ENCODE measurements at regions not wholly inside any gene's neighbourhood (a gene's known extent, or its start where the extent isn't known, plus 50 kb on each side); places are given as distances from the start of the nearest gene placed in this dataset.

GRCh38 chr2:120566331-120567035, 169.2 kb upstream of the GLI2 start:
- Histone ChIP-seq H2AFZ (ENCODE audit: low read length) (no peak overlapping the region), H3K4me3 (ENCODE audit: low read length) (no peak overlapping the region), H4K20me1 (ENCODE audit: low read length) (no peaks in the 10 kb centered on the region), H3K4me2 (ENCODE audit: low read length) (no peak overlapping the region), H3K9me2 (replicated peaks; ENCODE audit: low read length) (no peaks in the 10 kb centered on the region), H3K4me1 (ENCODE audit: insufficient read depth, low read length) (peaks cover 7% of the 10 kb centered on the region; the same call in 1 of the 2 replicates), H3K9me3 (ENCODE audit: low read length) (no peaks in the 10 kb centered on the region), H3K79me2 (ENCODE audit: low read length) (no peaks in the 10 kb centered on the region), H3K27me3 (ENCODE audit: low read length) (no peaks in the 10 kb centered on the region), H3F3A (ENCODE audit: low read length, unreplicated experiment) (no peaks in the 10 kb centered on the region), H3K27ac (ENCODE audit: low read length) (no peak overlapping the region), H3K9ac (ENCODE audit: low read length) (no peak overlapping the region), H3K36me3 (ENCODE audit: low read depth, low read length) (no peaks in the 10 kb centered on the region)
- POLR2A ChIA-PET (ENCODE audit: unreplicated experiment), result no interaction called here
- intact Hi-C loops (cut with micrococcal nuclease), result no loop called here
- DNase-seq (no peak), ATAC-seq (no peak)
- CTCF ChIA-PET, result no interaction called here
- no peak for TF ChIP-seq CTCF (conservative IDR thresholded peaks at IDR 0.05; ENCODE audit: low read depth, low read length)
- no peak for TF ChIP-seq EZH2 (IDR thresholded peaks at IDR 0.05; ENCODE audit: low read length, unreplicated experiment)
- TF ChIP-seq EZH2phosphoT487 (IDR thresholded peaks at IDR 0.05; ENCODE audit: borderline replicate concordance, low read length), result no peak
- no TSS peak for BruUV-seq (replicated peaks)

- Histone ChIP-seq H3K9me2 (replicated peaks; ENCODE audit: low read length) (no peaks in the 10 kb centered on the region), H3K4me1 (ENCODE audit: insufficient read depth, low read length) (peaks cover 8% of the 10 kb centered on the region; the same call in 1 of the 2 replicates), H3K27me3 (ENCODE audit: low read length) (no peaks in the 10 kb centered on the region), H2AFZ (ENCODE audit: low read length) (no peak overlapping the region), H4K20me1 (ENCODE audit: low read length) (no peaks in the 10 kb centered on the region), H3K36me3 (ENCODE audit: low read depth, low read length) (no peaks in the 10 kb centered on the region), H3K4me2 (ENCODE audit: low read length) (no peak overlapping the region), H3F3A (ENCODE audit: low read length, unreplicated experiment) (no peaks in the 10 kb centered on the region), H3K9me3 (ENCODE audit: low read length) (no peaks in the 10 kb centered on the region), H3K9ac (ENCODE audit: low read length) (no peak overlapping the region), H3K27ac (ENCODE audit: low read length) (no peak overlapping the region), H3K79me2 (ENCODE audit: low read length) (no peaks in the 10 kb centered on the region), H3K4me3 (ENCODE audit: low read length) (no peak overlapping the region)
- DNase-seq (no peak), ATAC-seq (no peak)
- ChIA-PET POLR2A (ENCODE audit: unreplicated experiment) (no interaction called here), CTCF (no interaction called here)
- TF ChIP-seq CTCF (conservative IDR thresholded peaks at IDR 0.05; ENCODE audit: low read depth, low read length) (no peak), EZH2phosphoT487 (IDR thresholded peaks at IDR 0.05; ENCODE audit: borderline replicate concordance, low read length) (no peak), EZH2 (IDR thresholded peaks at IDR 0.05; ENCODE audit: low read length, unreplicated experiment) (no peak)
- BruUV-seq (replicated peaks), result no TSS peak
- intact Hi-C loops (cut with micrococcal nuclease), result no loop called here
Measured at GRCh38 chr2:120567128-120567527, 168.5 kb upstream of the GLI2 start.

All from PC-3 (cell line).